Rectal smooth muscle tissue (tissue), 1 donor: ENCODE measurements at regions not wholly inside any gene's neighbourhood (a gene's known extent, or its start where the extent isn't known, plus 50 kb on each side); places are given as distances from the start of the nearest gene placed in this dataset.
"Not testable (repeated sequence)": the region's sequence is repeated elsewhere in the genome, so short reads cannot be mapped to it uniquely, and the experiment has no call there.

Source experiments
- H3K27ac ChIP-seq: one replicate; pipeline ENCODE4 v1.7.0; 2013; ENCODE audit warnings: low read depth, low read length, inconsistent platforms
- H3K27me3 ChIP-seq: one replicate; pipeline ENCODE4 v1.7.0; 2013; ENCODE audit warnings: low read length; ENCODE audit not compliant: control insufficient read depth, insufficient read depth
- H3K36me3 ChIP-seq: one replicate; pipeline ENCODE4 v1.7.0; 2013; ENCODE audit warnings: low read length; ENCODE audit not compliant: control insufficient read depth, insufficient read depth
- H3K4me1 ChIP-seq: one replicate; pipeline ENCODE4 v1.7.0; 2013; ENCODE audit warnings: low read length; ENCODE audit not compliant: control insufficient read depth, insufficient read depth
- H3K4me3 ChIP-seq: one replicate; pipeline ENCODE4 v1.7.0; 2013; ENCODE audit warnings: low read length
- H3K9ac ChIP-seq: one replicate; pipeline ENCODE4 v1.7.0; 2013; ENCODE audit warnings: low read length

DNA sequence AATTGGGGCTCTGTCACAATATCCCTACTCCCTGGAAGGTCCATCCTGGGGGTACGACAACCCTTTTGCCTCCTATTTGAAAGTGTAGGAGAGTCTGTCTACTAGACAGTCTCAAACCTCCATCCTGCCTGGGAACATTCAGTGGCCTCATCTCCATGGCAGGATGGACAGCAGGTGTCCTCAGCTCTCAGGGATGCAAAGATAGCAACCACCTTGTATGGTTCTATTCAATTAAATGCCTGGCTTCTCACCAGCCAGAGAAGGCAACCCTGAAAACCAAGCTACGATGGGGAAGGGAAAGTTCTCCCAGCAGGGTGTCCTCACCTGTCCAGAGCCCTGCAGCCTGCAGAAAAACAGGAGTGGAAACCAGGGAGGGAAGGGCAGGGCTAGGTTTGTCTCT lies 164.9 kb downstream of the MIAT start:
- Histone ChIP-seq H3K36me3 (no peaks in the 10 kb centered on the region), H3K4me1 (no peaks in the 10 kb centered on the region), H3K27me3 (no peaks in the 10 kb centered on the region), H3K9ac (no peak overlapping the region), H3K4me3 (no peak overlapping the region), H3K27ac (no peak overlapping the region)

DNA sequence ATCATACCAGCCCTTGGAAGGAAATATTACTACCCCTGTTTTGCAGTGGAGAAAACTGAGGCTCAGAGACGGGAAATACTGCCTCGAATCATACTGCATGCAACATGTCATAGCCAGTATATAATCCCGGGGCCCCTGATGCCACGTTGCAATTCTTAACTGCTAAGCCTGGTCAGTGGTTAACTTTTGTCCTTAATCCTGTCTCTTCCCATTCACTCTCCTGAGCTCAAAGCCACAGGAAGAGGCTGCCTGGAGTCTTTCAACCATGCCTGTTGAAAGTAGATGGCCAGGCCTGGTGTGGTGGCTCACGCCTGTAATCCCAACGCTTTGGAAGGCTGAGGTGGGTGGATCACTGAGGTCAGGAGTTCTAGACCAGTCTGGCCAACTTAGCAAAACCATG lies 166.6 kb downstream of the MIAT start:
- no peaks in the 10 kb centered on the region for H3K27me3 ChIP-seq
- no peak overlapping the region for H3K9ac ChIP-seq
- no peaks in the 10 kb centered on the region for H3K4me1 ChIP-seq
- H3K27ac ChIP-seq: no peak overlapping the region
- H3K4me3 ChIP-seq: no peak overlapping the region
- no peaks in the 10 kb centered on the region for H3K36me3 ChIP-seq

DNA sequence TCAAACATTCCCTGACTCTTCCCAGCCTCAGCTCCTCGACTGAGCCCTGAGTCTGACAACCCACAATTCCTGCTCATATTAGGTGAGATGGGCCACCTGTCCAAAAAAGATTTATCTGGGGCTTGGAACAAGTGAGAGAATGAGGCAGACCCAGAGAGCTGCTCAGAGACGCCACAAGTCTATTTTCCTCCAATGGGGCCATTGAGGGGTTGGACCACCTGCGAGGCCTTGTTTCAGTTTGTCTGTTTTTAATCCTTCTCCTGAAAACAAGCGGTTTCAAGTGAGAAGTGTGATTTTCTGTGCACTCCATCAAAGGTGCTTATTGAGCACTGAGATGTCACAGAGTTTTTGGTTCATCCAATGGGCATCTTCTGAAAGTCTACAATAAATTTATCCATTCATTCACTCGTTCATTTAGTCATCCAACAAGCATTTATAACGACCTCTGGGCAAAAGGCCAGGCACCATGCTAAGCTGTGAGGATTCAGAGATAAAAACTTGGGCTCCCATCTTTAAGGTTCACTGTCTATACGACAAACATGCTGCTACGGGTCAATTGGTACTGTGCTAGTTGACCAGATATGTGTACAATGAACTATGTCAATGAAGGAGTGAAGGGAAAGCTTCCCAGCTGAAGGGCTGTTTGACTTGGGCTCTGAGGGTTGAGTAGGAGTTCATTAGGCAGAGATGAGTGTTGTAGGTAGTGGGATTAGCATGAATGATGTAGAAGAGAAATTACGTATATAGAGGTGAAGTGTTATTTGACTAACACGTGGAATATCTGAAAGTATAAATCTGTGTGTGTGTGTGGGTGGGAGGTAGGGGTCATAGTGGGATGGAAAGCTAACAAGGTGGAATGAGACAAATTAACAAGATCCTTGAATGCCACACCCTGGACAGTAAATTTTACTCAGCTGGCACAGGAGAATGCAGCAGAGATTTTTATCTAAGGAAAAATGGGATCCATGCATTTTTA lies 168.9 kb downstream of the MIAT start:
- Histone ChIP-seq H3K9ac (no peak overlapping the region), H3K4me1 (no peaks in the 10 kb centered on the region), H3K4me3 (no peak overlapping the region), H3K27ac (no peak overlapping the region), H3K27me3 (no peaks in the 10 kb centered on the region), H3K36me3 (no peaks in the 10 kb centered on the region)

DNA sequence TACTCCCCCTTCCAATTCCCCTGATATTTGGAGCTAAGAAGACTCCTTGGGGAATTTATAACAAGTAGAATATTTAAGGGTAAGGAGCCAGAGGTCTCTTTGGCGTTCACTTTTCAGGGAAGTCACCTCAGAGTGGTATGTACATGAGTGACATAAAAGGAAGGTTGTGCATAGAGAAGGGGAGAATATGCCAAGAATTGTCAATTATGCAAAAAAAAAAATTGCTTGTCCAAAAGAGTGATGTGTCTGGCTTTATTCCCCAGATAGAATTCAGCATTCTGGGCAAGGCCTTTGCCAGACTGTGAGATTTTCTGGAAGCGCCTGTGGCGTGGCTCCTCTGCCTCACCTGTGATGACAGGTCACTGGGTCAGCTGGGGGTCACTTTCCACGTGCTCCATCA lies 170.2 kb downstream of the MIAT start:
- H3K4me1 ChIP-seq: no peaks in the 10 kb centered on the region
- H3K27ac ChIP-seq: no peak overlapping the region
- no peak overlapping the region for H3K4me3 ChIP-seq
- no peaks in the 10 kb centered on the region for H3K27me3 ChIP-seq
- H3K36me3 ChIP-seq: no peaks in the 10 kb centered on the region
- H3K9ac ChIP-seq: no peak overlapping the region

DNA sequence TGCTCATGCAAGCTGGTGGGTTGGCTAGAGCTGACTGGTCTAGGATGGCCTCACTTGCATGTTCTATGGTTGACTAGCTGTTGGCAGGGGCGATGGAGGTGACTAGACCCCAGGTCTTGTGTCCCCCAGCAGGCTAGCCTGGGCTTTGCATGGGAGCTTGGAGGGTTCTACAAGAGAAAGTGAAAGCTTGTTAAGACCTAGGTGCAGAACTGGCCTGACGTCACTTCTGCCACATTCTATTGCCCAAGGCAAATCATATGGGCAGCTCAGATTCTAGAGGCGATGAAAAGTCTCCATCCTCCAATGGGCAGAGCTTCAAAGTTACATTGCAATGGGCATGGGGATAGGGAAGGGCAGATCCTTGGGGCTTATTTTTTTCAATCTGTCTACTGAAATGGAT lies 170.9 kb downstream of the MIAT start:
- Histone ChIP-seq H3K36me3 (no peaks in the 10 kb centered on the region), H3K27me3 (no peaks in the 10 kb centered on the region), H3K27ac (no peak overlapping the region), H3K9ac (no peak overlapping the region), H3K4me3 (no peak overlapping the region), H3K4me1 (no peaks in the 10 kb centered on the region)

DNA sequence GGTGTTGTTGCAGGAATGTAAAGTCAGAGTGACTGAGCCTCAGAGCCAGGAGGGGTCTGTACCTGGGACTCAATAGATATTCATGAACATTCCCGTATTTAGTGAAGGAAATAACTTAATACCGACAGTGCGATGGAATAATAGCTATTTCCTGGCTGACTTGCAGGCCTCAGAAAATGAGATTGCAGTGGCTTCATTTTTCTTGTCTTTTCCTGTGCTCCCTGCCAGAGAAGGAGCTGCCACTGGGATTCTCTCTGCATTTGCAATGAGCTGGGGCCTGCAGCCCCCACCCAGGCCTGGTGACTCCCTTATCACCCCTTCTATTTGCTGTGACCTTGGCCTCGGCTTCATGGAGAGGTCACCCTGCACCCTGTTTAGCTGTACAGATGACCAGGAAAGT lies 173.4 kb downstream of the MIAT start:
- H3K9ac ChIP-seq: no peak overlapping the region
- H3K4me3 ChIP-seq: no peak overlapping the region
- no peaks in the 10 kb centered on the region for H3K4me1 ChIP-seq
- H3K27me3 ChIP-seq: no peaks in the 10 kb centered on the region
- H3K27ac ChIP-seq: no peak overlapping the region
- no peaks in the 10 kb centered on the region for H3K36me3 ChIP-seq

DNA sequence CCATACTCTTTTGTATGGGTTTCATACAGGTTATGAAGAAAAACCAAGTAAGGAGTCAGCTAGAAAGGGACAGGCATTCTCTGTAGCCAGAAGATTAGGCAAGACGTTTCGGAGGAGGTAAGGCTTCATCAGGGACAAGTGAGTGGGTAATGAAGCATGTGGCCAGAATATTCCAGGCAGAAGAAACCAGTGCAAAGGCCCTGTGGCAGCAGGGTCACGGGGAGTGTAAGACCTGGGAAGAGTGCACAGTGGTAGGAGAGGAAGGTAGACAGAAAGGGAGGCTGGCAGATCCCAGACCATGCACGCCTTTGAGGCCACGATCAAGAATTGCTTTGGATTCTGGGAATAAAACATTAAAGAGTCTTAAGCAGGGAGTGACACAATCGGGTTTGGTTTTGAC lies 177.6 kb downstream of the MIAT start:
- no peak overlapping the region for H3K4me3 ChIP-seq
- H3K9ac ChIP-seq: no peak overlapping the region
- H3K4me1 ChIP-seq: no peaks in the 10 kb centered on the region
- no peaks in the 10 kb centered on the region for H3K27me3 ChIP-seq
- no peak overlapping the region for H3K27ac ChIP-seq
- no peaks in the 10 kb centered on the region for H3K36me3 ChIP-seq

DNA sequence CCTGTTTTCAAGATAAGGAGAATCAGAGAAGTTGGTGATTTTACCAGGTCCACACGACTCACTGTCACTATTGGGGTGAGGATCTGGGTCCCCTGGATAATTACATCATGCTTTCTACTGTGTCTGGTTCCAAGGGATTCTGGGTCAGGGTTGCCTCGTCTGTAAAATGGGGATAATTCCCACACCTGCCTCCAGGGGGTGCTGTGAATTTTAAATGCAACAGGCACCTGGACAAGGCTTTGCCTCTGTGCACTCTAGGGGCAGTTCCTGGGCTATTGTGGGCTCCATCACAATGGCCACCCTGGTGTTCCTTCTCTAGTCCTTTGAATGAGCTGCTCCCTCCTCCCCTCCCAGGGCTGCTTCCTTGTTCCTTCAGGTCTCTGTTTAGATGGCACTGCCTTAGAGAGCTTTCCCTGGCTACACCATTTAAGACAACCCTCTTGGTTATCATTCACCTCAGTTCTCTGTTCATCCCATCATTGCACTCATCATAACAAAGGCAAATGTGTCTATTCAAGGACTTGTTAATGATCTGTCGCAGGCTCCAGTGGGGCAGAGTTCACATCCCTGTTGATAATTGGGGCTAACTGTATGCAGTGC lies 178.6 kb downstream of the MIAT start:
- Histone ChIP-seq H3K36me3 (no peaks in the 10 kb centered on the region), H3K27me3 (no peaks in the 10 kb centered on the region), H3K9ac (no peak overlapping the region), H3K4me3 (no peak overlapping the region), H3K4me1 (no peaks in the 10 kb centered on the region), H3K27ac (no peak overlapping the region)

DNA sequence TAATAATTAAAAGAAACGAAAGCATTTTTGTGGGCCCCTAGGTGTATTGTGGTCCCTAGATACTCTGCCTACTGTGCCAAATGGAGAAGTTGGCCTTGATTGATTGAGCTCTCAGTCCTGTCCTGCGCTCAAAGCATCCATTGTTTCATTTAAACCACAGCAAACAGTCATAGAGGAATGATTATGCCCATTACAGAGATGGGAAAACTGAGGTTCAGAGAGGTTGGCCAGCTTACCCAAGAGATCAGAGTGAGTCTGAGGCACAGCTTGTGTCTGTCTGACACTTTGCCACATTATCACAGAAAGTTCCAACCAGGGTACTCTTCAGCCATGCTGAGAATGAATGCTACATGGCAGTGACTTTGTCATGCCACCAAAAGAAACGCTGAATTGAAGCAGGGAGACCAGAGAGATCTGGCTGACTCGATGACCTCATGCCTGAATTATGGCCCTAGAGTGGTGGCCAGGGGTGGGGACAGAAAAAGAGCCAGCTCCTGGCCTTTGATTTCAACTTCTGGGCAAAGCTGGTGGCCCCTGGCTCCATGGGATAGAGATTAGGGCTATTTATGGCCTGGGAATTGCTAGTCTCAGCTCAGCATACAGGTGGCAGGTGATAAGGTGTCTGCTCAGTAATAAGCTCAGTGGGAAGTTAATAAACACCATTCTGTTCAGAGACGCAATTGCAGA lies 180.5 kb downstream of the MIAT start:
- no peak overlapping the region for H3K27ac ChIP-seq
- no peaks in the 10 kb centered on the region for H3K36me3 ChIP-seq
- no peaks in the 10 kb centered on the region for H3K4me1 ChIP-seq
- no peak overlapping the region for H3K4me3 ChIP-seq
- H3K27me3 ChIP-seq: no peaks in the 10 kb centered on the region
- no peak overlapping the region for H3K9ac ChIP-seq

DNA sequence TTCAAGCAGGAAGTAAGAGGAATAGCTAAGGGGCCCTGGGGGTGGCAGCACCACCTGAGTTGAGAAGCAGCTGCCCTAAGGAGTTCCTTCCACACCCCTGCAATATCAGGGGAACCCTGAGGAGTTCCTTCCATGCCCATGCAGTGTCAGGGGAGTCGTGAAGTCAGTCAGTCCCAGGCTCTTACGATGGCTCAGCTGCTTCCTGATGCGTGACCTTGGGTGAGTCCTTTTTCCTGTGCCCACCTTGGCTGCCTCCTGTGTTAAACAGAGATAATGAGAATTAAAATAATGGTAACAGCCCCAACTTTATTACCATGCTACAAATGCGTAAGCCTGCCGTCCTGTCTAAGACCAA lies 181.1 kb downstream of the MIAT start:
- Histone ChIP-seq H3K36me3 (no peaks in the 10 kb centered on the region), H3K27me3 (no peaks in the 10 kb centered on the region), H3K27ac (no peak overlapping the region), H3K4me3 (no peak overlapping the region), H3K4me1 (no peaks in the 10 kb centered on the region), H3K9ac (no peak overlapping the region)

DNA sequence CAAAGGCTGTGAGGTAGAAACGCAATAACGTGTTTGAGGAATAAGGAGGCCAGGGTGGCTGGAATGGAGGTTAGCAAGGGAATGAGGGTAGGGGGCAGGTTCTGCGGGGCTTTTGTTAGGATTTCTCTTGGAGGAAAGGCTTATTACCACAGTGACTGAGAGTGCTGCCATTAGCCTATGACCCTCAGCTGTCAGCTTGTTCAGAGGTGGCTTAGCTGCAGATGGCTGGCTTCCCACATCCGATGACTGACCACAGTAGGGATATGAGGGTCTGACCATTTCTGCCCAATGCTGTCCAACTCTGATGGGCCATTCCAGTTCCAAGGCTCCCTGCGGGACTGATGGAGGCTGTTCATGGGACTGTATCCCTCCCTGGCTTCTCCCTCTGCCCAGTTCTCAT lies 181.8 kb downstream of the MIAT start:
- Histone ChIP-seq H3K9ac (no peak overlapping the region), H3K4me1 (no peaks in the 10 kb centered on the region), H3K27ac (no peak overlapping the region), H3K27me3 (no peaks in the 10 kb centered on the region), H3K36me3 (no peaks in the 10 kb centered on the region), H3K4me3 (no peak overlapping the region)

DNA sequence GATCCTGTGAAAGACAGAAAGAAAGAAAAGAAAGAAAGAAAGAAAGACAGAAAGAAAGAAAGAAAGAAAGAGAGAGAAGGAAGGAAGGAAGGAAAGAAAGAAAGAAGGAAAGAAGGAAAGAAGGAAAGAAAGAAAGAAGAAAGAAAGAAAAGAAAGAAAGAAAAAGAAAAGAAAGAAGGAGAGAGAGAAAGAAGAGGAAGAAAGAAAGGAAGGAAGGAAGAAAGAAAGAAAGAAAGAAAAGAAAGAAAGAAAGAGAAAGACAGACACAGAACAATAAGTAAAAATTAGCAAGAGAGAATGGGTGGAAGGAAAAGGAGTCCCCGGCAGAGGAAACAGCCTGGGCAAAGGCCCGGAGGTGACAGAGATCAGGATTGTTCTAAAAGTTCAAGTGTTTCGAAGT lies 183.4 kb downstream of the MIAT start:
- H3K27ac ChIP-seq, H3K27me3 ChIP-seq, H3K9ac ChIP-seq, H3K36me3 ChIP-seq, H3K4me3 ChIP-seq, H3K4me1 ChIP-seq: not testable (repeated sequence)
